ENCODE measurements at regions not wholly inside any gene's neighbourhood (a gene's known extent, or its start where the extent isn't known, plus 50 kb on each side); places are given as distances from the start of the nearest gene placed in this dataset.
A peak's percentile ranks its signal among the peaks of the same experiment; 100 is the strongest.

DNA sequence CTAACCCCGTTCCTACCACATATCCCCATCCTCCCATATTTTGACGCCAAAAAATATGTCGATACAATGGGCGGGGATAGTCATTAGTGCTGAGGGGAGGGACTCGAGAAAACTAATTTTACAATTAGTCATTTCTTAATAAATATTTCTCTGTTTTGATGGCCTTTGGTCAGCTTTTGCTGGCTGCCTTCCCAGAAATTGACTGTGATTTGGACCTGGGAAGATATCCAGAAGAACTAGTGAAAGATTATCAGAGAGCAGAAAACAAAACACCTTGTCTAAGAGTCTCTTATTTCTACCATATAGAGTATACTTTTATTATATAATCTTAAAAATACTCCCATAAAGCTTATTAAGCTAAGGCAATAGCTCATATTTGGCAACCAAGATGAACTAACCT, 247.6 kb downstream of the MRPL39 start:
- Histone ChIP-seq H3K9me1 (ENCODE audit: control insufficient read depth, extremely low read depth, insufficient read depth, low read length) (no peaks in the 10 kb centered on the region), H3K27me3 (ENCODE audit: control insufficient read depth, extremely low read depth, insufficient read depth, low read length) (no peaks in the 10 kb centered on the region), H3K4me3 (ENCODE audit: control insufficient read depth in 2 of 3, extremely low read depth in 1 of 3, insufficient read depth in 2 of 3, low read depth in 1 of 3, low read length in 3 of 3) (no peak overlapping the region), H3K36me3 (ENCODE audit: control insufficient read depth in 2 of 2, extremely low read depth in 1 of 2, insufficient read depth in 2 of 2, low read length in 2 of 2) (no peaks in the 10 kb centered on the region), H3K4me1 (ENCODE audit: control insufficient read depth, extremely low read depth, insufficient read depth, low read length) (no peaks in the 10 kb centered on the region), H3K9ac (ENCODE audit: control insufficient read depth, extremely low read depth, insufficient read depth, low read length) (no peak overlapping the region), H2AFZ (ENCODE audit: control insufficient read depth, low read length) (no peak overlapping the region), H3K27ac (ENCODE audit: control insufficient read depth, insufficient read depth, low read length) (no peak overlapping the region), H3K4me2 (ENCODE audit: control insufficient read depth, extremely low read depth, insufficient read depth, low read depth, low read length) (no peak overlapping the region), H4K20me1 (ENCODE audit: control insufficient read depth, extremely low read depth, insufficient read depth, low read length) (no peaks in the 10 kb centered on the region), H3K9me3 (ENCODE audit: control insufficient read depth, low read depth, low read length) (no peaks in the 10 kb centered on the region), H3K79me2 (ENCODE audit: control insufficient read depth, insufficient read depth, low read length) (no peaks in the 10 kb centered on the region)
- dilution Hi-C loops (cut with MboI; ENCODE audit: extremely low pct_ligation_motif_present, low sequenced_read_pairs): no loop called here
- TF ChIP-seq EZH2 (IDR thresholded peaks at IDR 0.05; ENCODE audit: low read length): no peak
- TF ChIP-seq, protein P1, sequence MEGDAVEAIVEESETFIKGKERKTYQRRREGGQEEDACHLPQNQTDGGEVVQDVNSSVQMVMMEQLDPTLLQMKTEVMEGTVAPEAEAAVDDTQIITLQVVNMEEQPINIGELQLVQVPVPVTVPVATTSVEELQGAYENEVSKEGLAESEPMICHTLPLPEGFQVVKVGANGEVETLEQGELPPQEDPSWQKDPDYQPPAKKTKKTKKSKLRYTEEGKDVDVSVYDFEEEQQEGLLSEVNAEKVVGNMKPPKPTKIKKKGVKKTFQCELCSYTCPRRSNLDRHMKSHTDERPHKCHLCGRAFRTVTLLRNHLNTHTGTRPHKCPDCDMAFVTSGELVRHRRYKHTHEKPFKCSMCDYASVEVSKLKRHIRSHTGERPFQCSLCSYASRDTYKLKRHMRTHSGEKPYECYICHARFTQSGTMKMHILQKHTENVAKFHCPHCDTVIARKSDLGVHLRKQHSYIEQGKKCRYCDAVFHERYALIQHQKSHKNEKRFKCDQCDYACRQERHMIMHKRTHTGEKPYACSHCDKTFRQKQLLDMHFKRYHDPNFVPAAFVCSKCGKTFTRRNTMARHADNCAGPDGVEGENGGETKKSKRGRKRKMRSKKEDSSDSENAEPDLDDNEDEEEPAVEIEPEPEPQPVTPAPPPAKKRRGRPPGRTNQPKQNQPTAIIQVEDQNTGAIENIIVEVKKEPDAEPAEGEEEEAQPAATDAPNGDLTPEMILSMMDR (optimal IDR thresholded peaks at IDR 0.05 in 1 of 3, IDR thresholded peaks at IDR 0.05 in 1 of 3, conservative IDR thresholded peaks at IDR 0.05 in 1 of 3; ENCODE audit: extremely low read depth in 1 of 3, insufficient read depth in 2 of 3, low read length in 3 of 3): no peak
- DNase-seq (ENCODE audit: low read depth, low spot score) (no peak), FAIRE-seq (no peak)

DNA sequence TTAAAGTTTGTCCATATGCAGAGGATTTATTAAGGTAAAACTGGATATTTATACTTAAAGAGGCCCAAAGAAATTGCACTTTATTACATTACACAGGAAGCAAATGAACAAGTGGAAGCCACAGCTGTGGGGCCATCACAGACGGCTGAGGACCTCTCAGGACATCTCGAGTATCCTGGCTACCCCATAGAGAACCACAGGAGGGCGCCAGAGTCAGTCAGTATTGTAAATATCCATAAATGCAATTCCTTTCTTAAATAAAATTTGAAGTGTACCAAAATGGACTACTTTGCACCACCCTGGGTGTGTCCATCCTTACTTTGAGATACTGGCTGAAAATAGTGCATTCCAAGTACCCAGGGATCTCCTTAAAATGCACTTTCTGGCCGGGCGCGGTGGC, 257.2 kb downstream of the MRPL39 start:
- no peak overlapping the region for H3K4me3 ChIP-seq (ENCODE audit: control insufficient read depth in 2 of 3, extremely low read depth in 1 of 3, insufficient read depth in 2 of 3, low read depth in 1 of 3, low read length in 3 of 3)
- dilution Hi-C loops (cut with MboI; ENCODE audit: extremely low pct_ligation_motif_present, low sequenced_read_pairs): no loop called here
- H3K4me2 ChIP-seq (ENCODE audit: control insufficient read depth, extremely low read depth, insufficient read depth, low read depth, low read length): no peak overlapping the region
- no peaks in the 10 kb centered on the region for H3K27me3 ChIP-seq (ENCODE audit: control insufficient read depth, extremely low read depth, insufficient read depth, low read length)
- no peaks in the 10 kb centered on the region for H3K9me3 ChIP-seq (ENCODE audit: control insufficient read depth, low read depth, low read length)
- no peak for TF ChIP-seq EZH2 (IDR thresholded peaks at IDR 0.05; ENCODE audit: low read length)
- TF ChIP-seq, protein P1 (optimal IDR thresholded peaks at IDR 0.05 in 1 of 3, IDR thresholded peaks at IDR 0.05 in 1 of 3, conservative IDR thresholded peaks at IDR 0.05 in 1 of 3; ENCODE audit: extremely low read depth in 1 of 3, insufficient read depth in 2 of 3, low read length in 3 of 3): peak; percentile 38 to 66 (median 48)
- no peaks in the 10 kb centered on the region for H3K4me1 ChIP-seq (ENCODE audit: control insufficient read depth, extremely low read depth, insufficient read depth, low read length)
- H3K27ac ChIP-seq (ENCODE audit: control insufficient read depth, insufficient read depth, low read length): no peak overlapping the region
- no peak overlapping the region for H2AFZ ChIP-seq (ENCODE audit: control insufficient read depth, low read length)
- no peaks in the 10 kb centered on the region for H3K79me2 ChIP-seq (ENCODE audit: control insufficient read depth, insufficient read depth, low read length)
- DNase-seq (ENCODE audit: low read depth, low spot score) (no peak), FAIRE-seq (peak; percentile 51)
- H3K9ac ChIP-seq (ENCODE audit: control insufficient read depth, extremely low read depth, insufficient read depth, low read length): no peak overlapping the region
- no peaks in the 10 kb centered on the region for H3K9me1 ChIP-seq (ENCODE audit: control insufficient read depth, extremely low read depth, insufficient read depth, low read length)
- no peaks in the 10 kb centered on the region for H3K36me3 ChIP-seq (ENCODE audit: control insufficient read depth in 2 of 2, extremely low read depth in 1 of 2, insufficient read depth in 2 of 2, low read length in 2 of 2)
- no peaks in the 10 kb centered on the region for H4K20me1 ChIP-seq (ENCODE audit: control insufficient read depth, extremely low read depth, insufficient read depth, low read length)

Data from keratinocyte (primary cell).